Psoas muscle (tissue), 7 donors: ENCODE measurements at regions not wholly inside any gene's neighbourhood (a gene's known extent, or its start where the extent isn't known, plus 50 kb on each side); places are given as distances from the start of the nearest gene placed in this dataset.
"Not testable (repeated sequence)": the region's sequence is repeated elsewhere in the genome, so short reads cannot be mapped to it uniquely, and the experiment has no call there.

Source experiments
- ATAC-seq, 4 donors: fragments of 200-7000 bp; cut with Tn5 transposase; one replicate each; pipeline ENCODE4 v1.9.1; 2020; ENCODE audit warnings: moderate library complexity in 3 of 4, mild to moderate bottlenecking in 2 of 4
- DNase-seq, 2 donors: peaks; one replicate each; pipeline ENCODE4 v3.0.0-alpha.2; 2020
- H3K27ac ChIP-seq: fragments of 200-600 bp; one replicate; pipeline ENCODE4 v1.8.0; 2022
- H3K27me3 ChIP-seq, 3 donors: fragments of 200-600 bp in 1 of 3; one replicate each; pipeline versions ENCODE4 v1.6.1 to v1.8.0; 2013 to 2022; ENCODE audit warnings: low read length in 2 of 3, mild to moderate bottlenecking in 2 of 3, moderate library complexity in 1 of 3; ENCODE audit not compliant: insufficient read depth in 3 of 3
- H3K36me3 ChIP-seq, 2 donors: fragments of 200-600 bp in 1 of 2; one replicate each; pipeline versions ENCODE4 v1.6.1 to v1.8.0; 2013 to 2022; ENCODE audit warnings: low read depth in 1 of 2, mild to moderate bottlenecking in 1 of 2, moderate library complexity in 1 of 2; ENCODE audit not compliant: insufficient read depth in 1 of 2
- H3K4me1 ChIP-seq: fragments of 200-600 bp; one replicate; pipeline ENCODE4 v1.8.0; 2022
- H3K4me3 ChIP-seq: fragments of 200-600 bp; one replicate; pipeline ENCODE4 v1.8.0; 2022; ENCODE audit warnings: mild to moderate bottlenecking
- H3K9me3 ChIP-seq: fragments of 200-600 bp; one replicate; pipeline ENCODE4 v1.8.0; 2022
- CTCF ChIP-seq: fragments of 200-600 bp; IDR thresholded peaks from one replicate; pipeline ENCODE4 v1.8.0; 2022; ENCODE audit warnings: antibody characterized with exemption
- WGBS, 3 donors: extraction: QIAGEN DNeasy Blood & Tissue Kit; methylation state at CpG; one replicate each; pipeline versions ENCODE4 v1.1.6 to v1.1.7; 2013; 5-methylcytosine and 5-hydroxymethylcytosine counted together
- intact Hi-C, 2 donors: fragments of 100-400 bp; cut with DNase I; formaldehyde crosslinking; loops; one replicate each; pipeline versions ENCODE4 v1.11.0 to v1.14.2; 2022
- donor health status: healthy with polysubstance abuse.
- donor health status: DM: no; HTN: no; CAD: no; lungs with moderate emphysema.
- donor health status: Bipolar disorder and iron deficiency.
- donor health status: healthy.
- donor health status: DM: yes; HTN: yes; CAD: no.
- donor health status: DM: no; HTN: no; CAD: no.
- donor health status: DM: yes; HTN: yes; CAD: no.

GRCh38 chr12:89195470-89195869, 156.8 kb downstream of the DUSP6 start:
- intact Hi-C loops = no loop called here
- Histone ChIP-seq H3K4me1 (no peaks in the 10 kb centered on the region), H3K27ac (no peak overlapping the region), H3K36me3 (no peaks in the 10 kb centered on the region), H3K9me3 (peaks cover 1% of the 10 kb centered on the region), H3K4me3 (no peak overlapping the region), H3K27me3 (peaks cover 0 to 2% (median 0%) of the 10 kb centered on the region in 3 donors)
- DNase-seq (no peak), ATAC-seq (no peak)
- TF ChIP-seq CTCF = no peak
- WGBS, 3 donors = 92 to 100% (median 94%) methylated on average over 2 of the region's 2 CpGs

GRCh38 chr12:89194683-89195082, 157.6 kb downstream of the DUSP6 start:
- H3K27me3 ChIP-seq = no peaks in the 10 kb centered on the region
- no peak for TF ChIP-seq CTCF
- H3K9me3 ChIP-seq = peaks cover 8% of the 10 kb centered on the region
- intact Hi-C loops = no loop called here
- H3K4me3 ChIP-seq = no peak overlapping the region
- ATAC-seq (no peak), DNase-seq (no peak)
- no peaks in the 10 kb centered on the region for H3K36me3 ChIP-seq
- no peak overlapping the region for H3K27ac ChIP-seq
- H3K4me1 ChIP-seq = no peaks in the 10 kb centered on the region
- WGBS, 3 donors = 82 to 85% (median 82%) methylated on average over 5 of the region's 5 CpGs

- no peak for TF ChIP-seq CTCF
- ATAC-seq = no peak
- Histone ChIP-seq H3K4me3 (no peak overlapping the region), H3K36me3 (no peaks in the 10 kb centered on the region), H3K27me3 (no peaks in the 10 kb centered on the region), H3K27ac (no peak overlapping the region), H3K4me1 (no peaks in the 10 kb centered on the region), H3K9me3 (peaks cover 22% of the 10 kb centered on the region)
- intact Hi-C loops = no loop called here
- no peak for DNase-seq
- 88 to 91% (median 88%) methylated on average over 3 of the region's 3 CpGs for WGBS, 3 donors
These were observed 159.9 kb downstream of the DUSP6 start for GRCh38 chr12:89192429-89192828.

- H3K36me3 ChIP-seq, H3K4me1 ChIP-seq, intact Hi-C loops, H3K27ac ChIP-seq, H3K27me3 ChIP-seq, DNase-seq, H3K4me3 ChIP-seq, ATAC-seq: not testable (repeated sequence)
- H3K9me3 ChIP-seq = peaks cover 22% of the 10 kb centered on the region
These were observed 160.7 kb downstream of the DUSP6 start for GRCh38 chr12:89191597-89191996.

- H3K27me3 ChIP-seq = no peaks in the 10 kb centered on the region
- ATAC-seq (no peak), DNase-seq (no peak)
- H3K4me3 ChIP-seq = no peak overlapping the region
- H3K4me1 ChIP-seq = no peaks in the 10 kb centered on the region
- 94 to 100% (median 97%) methylated on average over 1 of the region's 1 CpG for WGBS, 3 donors
- TF ChIP-seq CTCF = no peak
- no peak overlapping the region for H3K27ac ChIP-seq
- intact Hi-C loops = loop anchor here in 1 of 2 donors (10.0 kb wide), 1 partner anchor 115 kb away; no protein-coding TSS in a partner anchor
- peaks cover 22% of the 10 kb centered on the region for H3K9me3 ChIP-seq
- H3K36me3 ChIP-seq = no peaks in the 10 kb centered on the region
These were observed 162.9 kb downstream of the DUSP6 start for GRCh38 chr12:89189448-89189847.
